HEK293T (cell line): ENCODE measurements at regions not wholly inside any gene's neighbourhood (a gene's known extent, or its start where the extent isn't known, plus 50 kb on each side); places are given as distances from the start of the nearest gene placed in this dataset.

Source experiments
- FOXM1 ChIP-seq: fragments of 450-650 bp; IDR thresholded peaks from 2 replicates; pipeline ENCODE4 v1.6.1; 2017; ENCODE audit warnings: mild to moderate bottlenecking, borderline replicate concordance
- TF ChIP-seq, protein P1 (sequence below): fragments of 450-650 bp; IDR thresholded peaks from 2 replicates; pipeline ENCODE4 v1.6.1; 2016

DNA sequence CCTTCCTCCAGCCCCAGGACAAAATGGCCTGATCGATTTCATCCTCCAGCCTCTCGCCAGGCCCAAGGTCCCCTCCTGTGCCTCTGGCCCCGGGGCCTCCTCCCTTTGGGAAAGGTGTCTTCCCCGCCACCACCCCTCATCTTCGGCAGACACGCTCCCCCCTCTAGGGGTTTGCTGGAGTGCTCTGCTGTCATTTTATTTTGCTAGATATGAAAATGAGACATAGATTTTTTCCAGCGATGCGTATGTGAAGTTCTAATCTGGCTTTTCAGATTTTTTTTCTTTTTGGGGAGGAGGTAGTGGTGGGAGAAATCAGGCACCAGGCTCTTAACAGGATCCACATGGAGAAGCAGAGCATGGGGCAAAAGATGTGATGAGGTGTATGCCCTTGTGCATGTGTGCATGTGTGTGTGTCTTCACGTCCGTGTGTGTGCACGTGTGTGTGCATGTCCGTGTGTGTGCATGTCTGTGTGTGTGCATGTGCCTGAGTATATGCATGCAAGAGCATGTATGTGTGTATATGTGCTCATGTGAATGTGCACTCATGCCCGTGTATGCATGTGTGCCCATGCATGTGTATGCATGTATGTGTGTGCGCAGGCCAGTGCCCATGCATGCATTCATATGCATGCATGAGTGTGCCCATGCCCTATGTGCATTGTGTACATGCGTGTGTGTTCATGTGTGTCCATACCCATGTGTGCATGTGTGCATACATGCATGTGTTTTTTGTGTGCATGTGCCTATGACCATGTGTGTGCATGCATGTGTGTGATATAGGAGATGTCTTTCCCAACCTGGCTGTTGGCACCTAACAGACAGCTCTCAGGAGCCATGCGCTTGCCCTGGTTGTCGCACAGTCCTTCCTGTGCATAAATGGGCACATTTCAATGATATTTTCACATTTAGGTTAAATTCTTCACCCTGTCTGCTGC, 203.0 kb downstream of the RBM19 start:
- no peak for TF ChIP-seq FOXM1
- TF ChIP-seq, protein P1, sequence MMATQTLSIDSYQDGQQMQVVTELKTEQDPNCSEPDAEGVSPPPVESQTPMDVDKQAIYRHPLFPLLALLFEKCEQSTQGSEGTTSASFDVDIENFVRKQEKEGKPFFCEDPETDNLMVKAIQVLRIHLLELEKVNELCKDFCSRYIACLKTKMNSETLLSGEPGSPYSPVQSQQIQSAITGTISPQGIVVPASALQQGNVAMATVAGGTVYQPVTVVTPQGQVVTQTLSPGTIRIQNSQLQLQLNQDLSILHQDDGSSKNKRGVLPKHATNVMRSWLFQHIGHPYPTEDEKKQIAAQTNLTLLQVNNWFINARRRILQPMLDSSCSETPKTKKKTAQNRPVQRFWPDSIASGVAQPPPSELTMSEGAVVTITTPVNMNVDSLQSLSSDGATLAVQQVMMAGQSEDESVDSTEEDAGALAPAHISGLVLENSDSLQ: no peak
